ENCODE measurements at regions not wholly inside any gene's neighbourhood (a gene's known extent, or its start where the extent isn't known, plus 50 kb on each side); places are given as distances from the start of the nearest gene placed in this dataset.

DNA sequence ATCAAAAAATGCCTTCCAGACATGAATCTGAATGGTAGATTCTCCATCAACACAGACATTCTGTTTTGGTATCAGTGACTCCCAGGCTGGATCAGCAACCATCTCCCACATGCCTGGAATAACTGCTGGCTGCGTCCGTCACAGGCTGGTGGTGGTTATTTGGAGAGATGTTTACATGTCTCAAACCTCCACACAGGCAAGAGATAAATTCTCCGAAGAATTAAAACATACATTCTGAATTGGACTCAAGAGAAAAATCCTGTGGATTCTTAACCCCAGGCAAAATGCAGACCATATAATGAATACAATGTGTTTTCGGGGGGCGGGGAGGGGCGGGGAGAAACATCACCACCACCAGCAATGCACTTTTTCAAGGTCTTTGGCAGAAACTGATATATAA lies 108.2 kb downstream of the THBS2 start:
- TF ChIP-seq YY1 (IDR thresholded peaks at IDR 0.05; ENCODE audit: insufficient read depth, insufficient read length) (no peak), SUZ12 (IDR thresholded peaks at IDR 0.05; ENCODE audit: extremely low read depth, insufficient read depth, insufficient read length) (no peak)
